A673 (cell line): ENCODE measurements at regions not wholly inside any gene's neighbourhood (a gene's known extent, or its start where the extent isn't known, plus 50 kb on each side); places are given as distances from the start of the nearest gene placed in this dataset.

Experiments
- BruUV-seq: library from RNA; stranded (reverse); fragments of 400-500 nt; replicated peaks from 2 replicates; lab custom pipeline; 2021; lab: Mats Ljungman, UMichigan
- CTCF ChIA-PET: fragments of 300-600 bp; sonication (Branson Sonifier 250); formaldehyde crosslinking; loops from one replicate; lab custom pipeline; 2022; ENCODE audit warnings: antibody characterized with exemption; lab: Charles Lee
- POLR2A ChIA-PET: fragments of 300-600 bp; sonication (Branson Sonifier 250); formaldehyde crosslinking; loops from one replicate; lab custom pipeline; 2022; ENCODE audit warnings: antibody characterized with exemption; ENCODE audit not compliant: low non-redundant PET; lab: Charles Lee
- DNase-seq: peaks from one replicate; pipeline ENCODE4 v3.0.0-alpha.2; 2015; ENCODE audit warnings: low spot score
- H3K27ac ChIP-seq: fragments of 200-600 bp; sonication (generic); 2 replicates; pipeline ENCODE4 v1.5.1; 2016; ENCODE audit warnings: mixed run types, low read depth, mild to moderate bottlenecking, mixed read lengths, antibody characterized with exemption, low read length; ENCODE audit not compliant: poor library complexity, severe bottlenecking
- H3K27me3 ChIP-seq: fragments of 200-600 bp; sonication (generic); replicated peaks from 2 replicates; pipeline ENCODE4 v1.6.1; 2017; ENCODE audit warnings: mixed run types, low read depth, mild to moderate bottlenecking, mixed read lengths, antibody characterized with exemption, low read length; ENCODE audit not compliant: insufficient read depth, poor library complexity
- H3K36me3 ChIP-seq: fragments of 200-600 bp; sonication (generic); 2 replicates; pipeline ENCODE4 v1.6.1; 2016; ENCODE audit warnings: mixed run types, mild to moderate bottlenecking, mixed read lengths, antibody characterized with exemption, low read length; ENCODE audit not compliant: insufficient read depth, poor library complexity, severe bottlenecking
- H3K4me1 ChIP-seq: fragments of 200-600 bp; sonication (generic); 2 replicates; pipeline ENCODE4 v1.6.1; 2017; ENCODE audit warnings: mixed run types, mild to moderate bottlenecking, mixed read lengths, antibody characterized with exemption, low read length; ENCODE audit not compliant: insufficient read depth, poor library complexity, severe bottlenecking
- H3K4me3 ChIP-seq: fragments of 200-600 bp; sonication (generic); 2 replicates; pipeline ENCODE4 v1.5.1; 2016; ENCODE audit warnings: low read depth, mixed run types, mild to moderate bottlenecking, mixed read lengths, low read length; ENCODE audit not compliant: poor library complexity, severe bottlenecking
- H3K9me3 ChIP-seq: fragments of 200-600 bp; sonication (generic); 2 replicates; pipeline ENCODE4 v1.6.1; 2016; ENCODE audit warnings: mixed run types, low read depth, mild to moderate bottlenecking, mixed read lengths, antibody characterized with exemption, low read length; ENCODE audit not compliant: poor library complexity, severe bottlenecking
- EZH2 ChIP-seq: fragments of 200-600 bp; sonication (generic); IDR thresholded peaks from 2 replicates; pipeline ENCODE4 v1.6.1; 2017; ENCODE audit warnings: borderline replicate concordance, low read depth, mild to moderate bottlenecking, mixed read lengths, antibody characterized with exemption, low read length; ENCODE audit not compliant: poor library complexity, severe bottlenecking
- intact Hi-C: fragments of 100-400 bp; cut with micrococcal nuclease; formaldehyde crosslinking; loops from one replicate; pipeline ENCODE4 v1.10.0; 2022; ENCODE audit not compliant: unreplicated experiment
- TF ChIP-seq, protein P1 (sequence below): fragments of 300-800, 200-600 bp; sonication (generic); conservative IDR thresholded peaks from 2 replicates; pipeline ENCODE4 v1.5.1; 2017; ENCODE audit warnings: low read depth, mild to moderate bottlenecking, antibody characterized with exemption, low read length, moderate library complexity, mixed read lengths

GRCh38 chr20:7708782-7709181 is 231.5 kb downstream of the HAO1 start:
- ChIA-PET POLR2A (no interaction called here), CTCF (no interaction called here)
- Histone ChIP-seq H3K36me3 (no peaks in the 10 kb centered on the region), H3K27me3 (peaks cover 34% of the 10 kb centered on the region), H3K4me3 (no peak overlapping the region), H3K9me3 (no peaks in the 10 kb centered on the region), H3K27ac (no peak overlapping the region), H3K4me1 (no peaks in the 10 kb centered on the region)
- BruUV-seq = no TSS peak
- TF ChIP-seq, protein P1, sequence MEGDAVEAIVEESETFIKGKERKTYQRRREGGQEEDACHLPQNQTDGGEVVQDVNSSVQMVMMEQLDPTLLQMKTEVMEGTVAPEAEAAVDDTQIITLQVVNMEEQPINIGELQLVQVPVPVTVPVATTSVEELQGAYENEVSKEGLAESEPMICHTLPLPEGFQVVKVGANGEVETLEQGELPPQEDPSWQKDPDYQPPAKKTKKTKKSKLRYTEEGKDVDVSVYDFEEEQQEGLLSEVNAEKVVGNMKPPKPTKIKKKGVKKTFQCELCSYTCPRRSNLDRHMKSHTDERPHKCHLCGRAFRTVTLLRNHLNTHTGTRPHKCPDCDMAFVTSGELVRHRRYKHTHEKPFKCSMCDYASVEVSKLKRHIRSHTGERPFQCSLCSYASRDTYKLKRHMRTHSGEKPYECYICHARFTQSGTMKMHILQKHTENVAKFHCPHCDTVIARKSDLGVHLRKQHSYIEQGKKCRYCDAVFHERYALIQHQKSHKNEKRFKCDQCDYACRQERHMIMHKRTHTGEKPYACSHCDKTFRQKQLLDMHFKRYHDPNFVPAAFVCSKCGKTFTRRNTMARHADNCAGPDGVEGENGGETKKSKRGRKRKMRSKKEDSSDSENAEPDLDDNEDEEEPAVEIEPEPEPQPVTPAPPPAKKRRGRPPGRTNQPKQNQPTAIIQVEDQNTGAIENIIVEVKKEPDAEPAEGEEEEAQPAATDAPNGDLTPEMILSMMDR = no peak
- TF ChIP-seq EZH2 = no peak
- intact Hi-C loops = no loop called here
- no peak for DNase-seq

DNA sequence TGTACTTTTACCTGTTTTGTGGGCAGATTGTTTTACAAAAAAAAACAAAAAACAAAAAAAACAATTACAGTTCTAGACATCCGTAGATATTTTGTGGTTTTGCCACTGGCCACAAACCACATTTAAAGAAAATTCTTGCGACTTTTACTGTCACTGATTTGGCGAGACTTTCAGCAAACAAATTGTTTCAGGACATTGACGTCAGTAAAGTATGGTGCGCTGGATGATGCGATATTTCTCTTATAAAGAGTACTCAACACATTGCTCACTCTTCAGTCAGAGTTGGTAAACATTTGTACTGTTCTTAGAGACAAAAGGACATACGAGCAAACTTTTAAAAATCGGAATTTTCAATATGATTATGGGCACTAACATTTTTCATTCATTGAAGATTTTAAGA is 229.8 kb downstream of the HAO1 start:
- BruUV-seq = no TSS peak
- TF ChIP-seq, protein P1 = no peak
- TF ChIP-seq EZH2 = no peak

GRCh38 chr20:7712661-7713060 is 227.6 kb downstream of the HAO1 start:
- no peak for DNase-seq

More for the DNA sequence above, 229.8 kb downstream of the HAO1 start:
- ChIA-PET POLR2A (no interaction called here), CTCF (no interaction called here)
- no peak for DNase-seq
- peaks cover 34% of the 10 kb centered on the region for H3K27me3 ChIP-seq
- H3K4me1 ChIP-seq = no peaks in the 10 kb centered on the region
- no peaks in the 10 kb centered on the region for H3K36me3 ChIP-seq
- no peak overlapping the region for H3K4me3 ChIP-seq
- H3K27ac ChIP-seq = no peak overlapping the region
- intact Hi-C loops = no loop called here
- no peaks in the 10 kb centered on the region for H3K9me3 ChIP-seq

More at GRCh38 chr20:7712661-7713060, 227.6 kb downstream of the HAO1 start:
- Histone ChIP-seq H3K27ac (no peak overlapping the region), H3K27me3 (peaks cover 31% of the 10 kb centered on the region), H3K4me1 (no peaks in the 10 kb centered on the region), H3K36me3 (no peaks in the 10 kb centered on the region), H3K9me3 (no peaks in the 10 kb centered on the region), H3K4me3 (no peak overlapping the region)
- POLR2A ChIA-PET = no interaction called here
- intact Hi-C loops = no loop called here
- TF ChIP-seq, protein P1 = no peak
- no peak for TF ChIP-seq EZH2
- BruUV-seq = no TSS peak
- CTCF ChIA-PET = no interaction called here
